ENCODE measurements at regions not wholly inside any gene's neighbourhood (a gene's known extent, or its start where the extent isn't known, plus 50 kb on each side); places are given as distances from the start of the nearest gene placed in this dataset.

DNA sequence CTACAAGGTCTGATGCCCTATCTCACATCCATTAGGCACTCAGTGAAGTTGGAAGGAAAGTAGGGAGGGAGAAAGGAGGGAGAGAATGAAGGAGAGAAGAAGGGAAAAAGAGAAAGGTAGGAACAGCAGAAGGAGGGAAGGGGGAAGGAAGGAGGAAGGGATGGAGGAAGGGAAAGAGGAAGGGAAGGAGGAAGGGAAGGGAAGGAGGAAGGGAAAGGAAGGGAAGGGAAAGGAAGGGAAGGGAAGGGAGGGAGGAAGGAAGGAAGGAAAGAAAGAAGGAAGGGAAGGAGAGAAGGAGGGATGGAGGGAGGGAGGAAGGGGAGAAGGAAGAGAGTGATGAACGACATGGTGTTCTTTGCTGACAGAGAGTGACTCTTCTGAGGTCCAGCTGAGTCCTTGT is 468.9 kb upstream of the MYT1L start:
- no peaks in the 10 kb centered on the region for H3K4me1 ChIP-seq
- intact Hi-C loops (cut with DNase I), result no loop called here
- H3K27ac ChIP-seq, result no peak overlapping the region
- no peaks in the 10 kb centered on the region for H3K27me3 ChIP-seq
- H3K9me3 ChIP-seq, result peaks cover 0 to 4% (median 0%) of the 10 kb centered on the region in 3 donors
- ATAC-seq (no peak), DNase-seq (no peak)
- H3K36me3 ChIP-seq (replicated peaks in 1 of 2; ENCODE audit: insufficient read depth in 1 of 2, low read depth in 2 of 2), result no peaks in the 10 kb centered on the region
- H3K4me3 ChIP-seq, result no peak overlapping the region
- WGBS, 2 donors, result 16 to 38% methylated on average over 1 of the region's 1 CpG
- TF ChIP-seq POLR2A (IDR thresholded peaks at IDR 0.05), result no peak
- TF ChIP-seq, protein P1, sequence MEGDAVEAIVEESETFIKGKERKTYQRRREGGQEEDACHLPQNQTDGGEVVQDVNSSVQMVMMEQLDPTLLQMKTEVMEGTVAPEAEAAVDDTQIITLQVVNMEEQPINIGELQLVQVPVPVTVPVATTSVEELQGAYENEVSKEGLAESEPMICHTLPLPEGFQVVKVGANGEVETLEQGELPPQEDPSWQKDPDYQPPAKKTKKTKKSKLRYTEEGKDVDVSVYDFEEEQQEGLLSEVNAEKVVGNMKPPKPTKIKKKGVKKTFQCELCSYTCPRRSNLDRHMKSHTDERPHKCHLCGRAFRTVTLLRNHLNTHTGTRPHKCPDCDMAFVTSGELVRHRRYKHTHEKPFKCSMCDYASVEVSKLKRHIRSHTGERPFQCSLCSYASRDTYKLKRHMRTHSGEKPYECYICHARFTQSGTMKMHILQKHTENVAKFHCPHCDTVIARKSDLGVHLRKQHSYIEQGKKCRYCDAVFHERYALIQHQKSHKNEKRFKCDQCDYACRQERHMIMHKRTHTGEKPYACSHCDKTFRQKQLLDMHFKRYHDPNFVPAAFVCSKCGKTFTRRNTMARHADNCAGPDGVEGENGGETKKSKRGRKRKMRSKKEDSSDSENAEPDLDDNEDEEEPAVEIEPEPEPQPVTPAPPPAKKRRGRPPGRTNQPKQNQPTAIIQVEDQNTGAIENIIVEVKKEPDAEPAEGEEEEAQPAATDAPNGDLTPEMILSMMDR (IDR thresholded peaks at IDR 0.05), result no peak

DNA sequence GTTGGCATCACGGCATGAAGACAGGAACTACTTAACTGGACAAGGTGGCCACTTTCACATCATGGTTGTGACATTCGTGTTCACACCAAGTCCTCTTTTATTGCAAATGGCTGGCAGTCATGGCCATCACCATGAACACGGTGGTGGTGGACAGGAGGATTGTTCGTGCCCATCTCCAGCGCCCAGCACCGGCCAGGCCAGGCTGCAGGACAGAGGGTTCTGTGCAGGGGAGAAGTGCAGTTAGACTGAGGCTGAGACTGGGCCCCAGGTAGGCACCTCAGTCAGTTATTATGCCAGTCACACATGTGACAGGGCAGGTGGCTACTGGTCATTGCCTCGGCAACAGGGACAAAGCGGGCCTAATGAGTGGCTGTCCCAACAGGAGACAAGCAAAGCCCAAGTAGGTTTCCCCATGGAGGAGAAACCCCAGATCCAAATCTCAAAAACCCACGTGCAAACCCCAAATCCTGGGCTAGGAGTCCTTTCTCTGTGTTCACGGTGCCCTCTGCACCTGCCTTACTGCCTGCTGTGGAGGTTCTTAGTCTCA is 468.1 kb upstream of the MYT1L start:
- Histone ChIP-seq H3K27ac (no peak overlapping the region), H3K27me3 (no peaks in the 10 kb centered on the region), H3K9me3 (peaks cover 0 to 4% (median 0%) of the 10 kb centered on the region in 3 donors), H3K36me3 (replicated peaks in 1 of 2; ENCODE audit: insufficient read depth in 1 of 2, low read depth in 2 of 2) (no peaks in the 10 kb centered on the region), H3K4me3 (no peak overlapping the region), H3K4me1 (no peaks in the 10 kb centered on the region)
- no peak for ATAC-seq
- TF ChIP-seq, protein P1 (IDR thresholded peaks at IDR 0.05), result no peak
- no peak for TF ChIP-seq POLR2A (IDR thresholded peaks at IDR 0.05)
- 66% methylated on average over 6 to 10 of the region's 10 CpGs for WGBS, 2 donors
- DNase-seq, result no peak
- intact Hi-C loops (cut with DNase I), result no loop called here

DNA sequence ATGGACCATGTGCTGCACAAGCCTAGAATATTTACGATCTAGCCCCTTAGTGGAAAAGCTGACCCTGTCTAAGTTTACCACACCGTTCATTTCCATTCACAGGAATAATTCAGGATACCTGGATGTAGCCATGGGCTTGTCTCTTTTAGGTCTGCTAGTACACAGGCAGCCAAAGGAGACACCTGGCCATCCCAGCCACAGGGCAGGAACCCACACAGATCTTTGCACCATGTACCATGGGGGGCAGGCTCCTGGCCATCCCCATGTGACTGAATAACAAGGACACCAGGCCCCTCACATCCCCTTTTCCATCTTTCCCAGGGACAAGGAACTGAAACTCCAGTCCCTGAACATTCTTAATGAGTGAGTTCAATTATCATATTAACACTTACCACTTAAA is 467.3 kb upstream of the MYT1L start:
- no peaks in the 10 kb centered on the region for H3K27me3 ChIP-seq
- WGBS, 2 donors, result 67 to 84% methylated on average over 2 of the region's 2 CpGs
- H3K4me3 ChIP-seq, result no peak overlapping the region
- DNase-seq, result no peak
- no peaks in the 10 kb centered on the region for H3K4me1 ChIP-seq
- intact Hi-C loops (cut with DNase I), result no loop called here
- H3K27ac ChIP-seq, result no peak overlapping the region
- TF ChIP-seq, protein P1 (IDR thresholded peaks at IDR 0.05), result no peak
- TF ChIP-seq POLR2A (IDR thresholded peaks at IDR 0.05), result no peak
- H3K36me3 ChIP-seq (replicated peaks in 1 of 2; ENCODE audit: insufficient read depth in 1 of 2, low read depth in 2 of 2), result no peaks in the 10 kb centered on the region
- ATAC-seq, result no peak
- H3K9me3 ChIP-seq, result peaks cover 0 to 4% (median 0%) of the 10 kb centered on the region in 3 donors

DNA sequence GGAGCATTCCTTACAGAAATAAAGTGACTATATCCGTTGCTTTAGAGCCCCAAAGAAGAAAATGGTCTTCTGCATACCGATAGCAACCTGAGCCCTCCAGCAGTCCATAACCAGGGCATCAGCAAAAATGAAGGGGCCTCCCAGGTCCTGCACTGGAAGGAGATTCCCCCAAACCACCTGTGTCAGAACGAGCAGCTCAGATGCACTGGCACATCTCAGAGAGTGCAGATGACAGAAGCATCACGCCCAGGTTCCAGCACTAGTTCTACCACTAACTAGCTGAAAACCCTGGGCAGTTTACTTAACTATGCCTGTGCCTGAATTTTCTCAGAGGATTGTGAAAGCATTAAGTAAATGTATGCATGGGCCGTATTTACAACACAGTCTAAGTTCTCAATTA is 466.7 kb upstream of the MYT1L start:
- TF ChIP-seq, protein P1 (IDR thresholded peaks at IDR 0.05), result no peak
- no peak for TF ChIP-seq POLR2A (IDR thresholded peaks at IDR 0.05)
- Histone ChIP-seq H3K27me3 (no peaks in the 10 kb centered on the region), H3K36me3 (replicated peaks in 1 of 2; ENCODE audit: insufficient read depth in 1 of 2, low read depth in 2 of 2) (no peaks in the 10 kb centered on the region), H3K4me3 (no peak overlapping the region), H3K27ac (no peak overlapping the region), H3K9me3 (peaks cover 0 to 1% (median 0%) of the 10 kb centered on the region in 3 donors), H3K4me1 (no peaks in the 10 kb centered on the region)
- no peak for DNase-seq
- ATAC-seq, result no peak
- intact Hi-C loops (cut with DNase I), result no loop called here
- 58 to 79% methylated on average over 4 to 5 of the region's 5 CpGs for WGBS, 2 donors

DNA sequence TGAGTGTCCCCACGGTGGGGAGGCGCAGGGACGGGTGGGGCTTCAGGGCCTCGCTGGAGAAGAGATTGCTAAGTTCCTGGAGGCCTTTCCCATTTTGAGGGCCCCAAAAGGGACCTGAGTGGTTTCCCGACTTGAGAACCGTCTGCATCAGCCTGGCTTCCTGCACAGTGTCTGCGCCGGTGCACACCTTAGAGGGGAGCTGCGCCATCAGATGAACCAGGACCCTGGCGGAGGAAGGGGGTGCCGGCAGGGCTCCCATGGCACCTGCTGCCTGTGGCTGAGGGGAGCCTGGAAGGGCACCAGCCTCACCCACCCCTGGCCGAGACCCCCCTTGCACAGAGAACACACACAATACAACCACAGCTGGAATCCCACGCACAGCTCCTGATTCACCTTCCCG is 465.1 kb upstream of the MYT1L start:
- DNase-seq (no peak), ATAC-seq (no peak)
- Histone ChIP-seq H3K27me3 (no peaks in the 10 kb centered on the region), H3K9me3 (no peaks in the 10 kb centered on the region), H3K27ac (no peak overlapping the region), H3K4me3 (no peak overlapping the region), H3K36me3 (replicated peaks in 1 of 2; ENCODE audit: insufficient read depth in 1 of 2, low read depth in 2 of 2) (no peaks in the 10 kb centered on the region), H3K4me1 (no peaks in the 10 kb centered on the region)
- intact Hi-C loops (cut with DNase I), result no loop called here
- TF ChIP-seq, protein P1 (IDR thresholded peaks at IDR 0.05), result no peak
- no peak for TF ChIP-seq POLR2A (IDR thresholded peaks at IDR 0.05)
- WGBS, 2 donors, result 70 to 79% methylated on average over 9 to 14 of the region's 14 CpGs

Measured in body of pancreas (tissue), 4 donors.